ENCODE measurements at regions not wholly inside any gene's neighbourhood (a gene's known extent, or its start where the extent isn't known, plus 50 kb on each side); places are given as distances from the start of the nearest gene placed in this dataset.

DNA sequence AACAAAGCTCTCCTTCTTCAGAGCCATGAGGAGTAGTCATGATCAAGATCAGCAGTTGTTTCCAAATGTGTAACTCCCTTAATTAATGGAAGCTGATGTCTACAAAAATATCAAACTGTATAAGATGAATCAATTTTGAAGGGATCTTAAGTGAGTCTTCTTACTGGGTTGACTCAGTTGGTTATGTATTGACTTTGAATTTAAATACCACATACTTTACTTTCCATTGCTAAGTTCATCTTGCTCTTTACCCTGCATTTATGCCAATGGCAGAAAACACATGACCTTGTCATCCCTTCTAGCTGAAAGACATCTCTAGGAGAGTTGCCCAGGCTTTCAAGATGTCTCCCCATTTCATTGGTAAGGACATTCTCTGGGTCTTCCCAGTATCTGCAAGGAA, 123.2 kb upstream of the STMND1 start:
- Histone ChIP-seq H3K4me1 (ENCODE audit: insufficient read depth, low read length) (no peaks in the 10 kb centered on the region), H3K4ac (ENCODE audit: low read depth, low read length) (no peak overlapping the region), H3K79me2 (ENCODE audit: insufficient read depth, low read length) (no peaks in the 10 kb centered on the region), H2BK5ac (ENCODE audit: insufficient read length, low read length) (no peak overlapping the region), H4K5ac (ENCODE audit: insufficient read length, low read depth, low read length) (no peak overlapping the region), H3K4me2 (ENCODE audit: insufficient read depth, insufficient read length, low read length) (no peak overlapping the region), H2AK5ac (ENCODE audit: insufficient read length, low read length) (no peak overlapping the region), H2BK20ac (ENCODE audit: low read depth, low read length, poor library complexity, severe bottlenecking) (no peak overlapping the region), H3K14ac (ENCODE audit: insufficient read depth, low read length) (no peak overlapping the region), H2BK12ac (ENCODE audit: insufficient read length, low read depth, low read length) (no peak overlapping the region), H3K18ac (ENCODE audit: insufficient read length, low read depth, low read length) (no peak overlapping the region), H4K8ac (replicated peaks; ENCODE audit: insufficient read length, low read depth, low read length) (no peak overlapping the region), H2BK15ac (ENCODE audit: low read depth, low read length) (no peak overlapping the region), H3K56ac (ENCODE audit: insufficient read length, low read depth, low read length) (no peak overlapping the region), H3K79me1 (ENCODE audit: insufficient read depth, low read depth, low read length, poor library complexity, severe bottlenecking) (no peaks in the 10 kb centered on the region), H2AFZ (ENCODE audit: low read length) (no peak overlapping the region), H3K9ac (ENCODE audit: extremely low read depth, insufficient read length, low read length) (no peak overlapping the region), H3T11ph (ENCODE audit: low read length) (no peak overlapping the region), H2BK120ac (ENCODE audit: low read depth, low read length, poor library complexity, severe bottlenecking) (no peak overlapping the region), H3K23me2 (ENCODE audit: insufficient read length, low read depth, low read length, poor library complexity, severe bottlenecking) (no peaks in the 10 kb centered on the region), H3K23ac (ENCODE audit: insufficient read length, low read depth, low read length) (no peak overlapping the region), H3K27ac (ENCODE audit: insufficient read length, low read depth, low read length) (no peak overlapping the region), H3K9me3 (ENCODE audit: control insufficient read depth, low read depth, low read length) (no peaks in the 10 kb centered on the region), H4K91ac (ENCODE audit: insufficient read length, low read depth, low read length) (no peak overlapping the region), H4K20me1 (ENCODE audit: control insufficient read depth, insufficient read depth, insufficient read length) (no peaks in the 10 kb centered on the region), H3K27me3 (ENCODE audit: insufficient read depth, low read length) (no peaks in the 10 kb centered on the region)
- H3K9me3 Mint-ChIP-seq: no peaks in the 10 kb centered on the region; a peak in 1 of 5 replicates
- DNase-seq: no peak
- H3K27ac Mint-ChIP-seq: no peak overlapping the region
- no peak overlapping the region for H3K4me3 Mint-ChIP-seq
- TF ChIP-seq CTCF (conservative IDR thresholded peaks at IDR 0.05): no peak
- H3K36me3 Mint-ChIP-seq (ENCODE audit: insufficient read depth in 1 of 3, low read depth in 3 of 3): no peaks in the 10 kb centered on the region
- H3K4me1 Mint-ChIP-seq: no peaks in the 10 kb centered on the region
- peaks cover 5% of the 10 kb centered on the region for H3K27me3 Mint-ChIP-seq (ENCODE audit: low read depth)
